Activated gamma-delta T cell treated with anti-CD3 and anti-CD28 coated beads, Interleukin-2, amount 50 U/mL, for 16 hours (primary cell): ENCODE measurements at regions not wholly inside any gene's neighbourhood (a gene's known extent, or its start where the extent isn't known, plus 50 kb on each side); places are given as distances from the start of the nearest gene placed in this dataset.
"Not testable (repeated sequence)": the region's sequence is repeated elsewhere in the genome, so short reads cannot be mapped to it uniquely, and the experiment has no call there.

ENCODE experiments used
- DNase-seq: peaks from one replicate; pipeline ENCODE4 v3.0.0-alpha.2; 2020; ENCODE audit warnings: low read depth

- no peak for DNase-seq
Measured at GRCh38 chr7:32648408-32649156, 153.3 kb downstream of the AVL9 start.

GRCh38 chr7:32645255-32645654 lies 150.0 kb downstream of the AVL9 start:
- DNase-seq: not testable (repeated sequence)

DNA sequence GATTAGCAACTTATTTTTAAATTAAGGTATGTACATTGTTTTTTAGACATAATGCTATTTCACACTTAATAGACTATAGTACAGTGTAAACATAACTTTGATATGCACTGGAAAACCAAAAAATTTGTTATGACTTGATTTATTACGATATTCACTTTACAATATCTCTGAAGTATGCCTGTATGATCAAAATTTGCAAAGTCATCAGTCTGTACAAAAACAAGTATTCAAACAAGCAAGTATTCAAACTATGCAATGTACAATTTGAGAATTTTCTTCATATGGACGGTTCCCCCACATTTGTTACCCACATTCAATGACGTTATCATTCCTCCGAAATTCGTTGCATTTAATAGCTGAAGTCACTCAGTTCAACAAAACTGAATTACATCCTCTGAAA lies 147.9 kb downstream of the AVL9 start:
- no peak for DNase-seq

- DNase-seq: no peak
Measured at GRCh38 chr7:32639122-32639521, 143.8 kb downstream of the AVL9 start.

DNA sequence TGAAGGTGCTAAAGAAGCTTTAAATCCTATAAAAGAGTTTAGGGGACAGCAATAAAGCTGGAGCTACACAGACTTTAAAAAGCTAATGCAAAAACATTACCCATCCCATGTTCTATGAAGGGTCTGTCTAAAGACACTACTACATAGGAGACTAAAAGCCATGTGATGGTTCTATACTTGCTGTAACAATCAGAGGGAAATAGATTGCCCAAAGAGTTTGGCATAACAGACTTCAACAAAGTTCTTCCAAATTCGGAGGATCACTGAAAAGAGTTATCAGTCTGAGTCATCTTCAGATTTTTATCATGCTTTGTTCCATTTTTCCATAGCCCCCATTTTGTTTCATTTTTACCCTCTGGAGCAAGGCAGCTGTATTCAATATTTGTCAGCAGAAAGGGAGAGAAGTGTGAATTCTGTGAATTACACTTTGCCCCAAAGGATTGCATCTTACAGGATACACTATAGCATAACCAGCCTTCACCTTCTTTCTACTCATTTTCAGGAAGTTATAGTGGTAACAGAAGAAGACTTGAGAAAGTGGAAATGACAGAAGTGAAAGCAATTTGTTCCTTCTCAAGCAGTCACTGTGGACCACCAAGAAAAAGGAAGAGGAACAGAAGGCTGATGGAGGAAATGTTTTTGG lies 143.3 kb downstream of the AVL9 start:
- not testable (repeated sequence) for DNase-seq
